ENCODE measurements at regions not wholly inside any gene's neighbourhood (a gene's known extent, or its start where the extent isn't known, plus 50 kb on each side); places are given as distances from the start of the nearest gene placed in this dataset.
"Not testable (repeated sequence)": the region's sequence is repeated elsewhere in the genome, so short reads cannot be mapped to it uniquely, and the experiment has no call there.

DNA sequence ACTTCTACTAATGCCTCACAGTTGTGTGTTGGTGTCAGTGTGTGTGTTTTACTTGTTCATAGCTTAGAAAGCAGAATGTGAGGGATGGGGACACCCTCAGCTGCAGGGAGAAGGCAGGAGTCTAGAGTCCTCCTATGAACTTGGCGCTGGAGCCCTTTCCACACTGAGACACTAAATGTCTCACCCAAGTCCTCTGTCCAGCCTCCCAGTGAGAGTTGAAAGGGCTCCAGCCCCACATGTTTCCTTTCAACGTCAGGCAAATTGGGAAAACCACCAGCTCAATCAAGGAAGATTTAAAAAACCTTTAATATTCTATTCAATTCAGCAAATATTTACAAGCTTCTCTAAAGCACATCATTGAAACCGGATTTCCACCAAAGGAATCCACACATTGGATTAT is 167.6 kb upstream of the MSX2 start:
- H3K4me1 ChIP-seq: no peaks in the 10 kb centered on the region
- no peak overlapping the region for H3K4me3 ChIP-seq
- TF ChIP-seq POLR2A (IDR thresholded peaks at IDR 0.05) (no peak), CTCF (IDR thresholded peaks at IDR 0.05) (no peak), POLR2AphosphoS5 (IDR thresholded peaks at IDR 0.05) (no peak), EP300 (IDR thresholded peaks at IDR 0.05) (no peak)
- H3K9me3 ChIP-seq: no peaks in the 10 kb centered on the region
- no peaks in the 10 kb centered on the region for H3K36me3 ChIP-seq
- ATAC-seq: no peak
- 35 to 46% methylated on average over 2 to 3 of the region's 3 CpGs for WGBS, 2 donors (ENCODE audit: low coverage in 1 of 2)
- peaks cover 17% of the 10 kb centered on the region for H3K27me3 ChIP-seq
- no peak overlapping the region for H3K27ac ChIP-seq

- no peak overlapping the region for H3K27ac ChIP-seq
- H3K9me3 ChIP-seq: no peaks in the 10 kb centered on the region
- TF ChIP-seq POLR2AphosphoS5 (IDR thresholded peaks at IDR 0.05): no peak
- 81 to 86% methylated on average over 1 of the region's 1 CpG for WGBS, 2 donors (ENCODE audit: low coverage in 1 of 2)
- H3K27me3 ChIP-seq: peaks cover 17% of the 10 kb centered on the region
- H3K4me1 ChIP-seq: no peaks in the 10 kb centered on the region
- ATAC-seq: no peak
- H3K4me3 ChIP-seq: no peak overlapping the region
- no peaks in the 10 kb centered on the region for H3K36me3 ChIP-seq
Observed at GRCh38 chr5:174558190-174558589, 166.2 kb upstream of the MSX2 start.

GRCh38 chr5:174559141-174559540 is 165.2 kb upstream of the MSX2 start:
- peaks cover 17% of the 10 kb centered on the region for H3K27me3 ChIP-seq
- ATAC-seq: no peak
- 58 to 65% methylated on average over 3 of the region's 3 CpGs for WGBS, 2 donors (ENCODE audit: low coverage in 1 of 2)

DNA sequence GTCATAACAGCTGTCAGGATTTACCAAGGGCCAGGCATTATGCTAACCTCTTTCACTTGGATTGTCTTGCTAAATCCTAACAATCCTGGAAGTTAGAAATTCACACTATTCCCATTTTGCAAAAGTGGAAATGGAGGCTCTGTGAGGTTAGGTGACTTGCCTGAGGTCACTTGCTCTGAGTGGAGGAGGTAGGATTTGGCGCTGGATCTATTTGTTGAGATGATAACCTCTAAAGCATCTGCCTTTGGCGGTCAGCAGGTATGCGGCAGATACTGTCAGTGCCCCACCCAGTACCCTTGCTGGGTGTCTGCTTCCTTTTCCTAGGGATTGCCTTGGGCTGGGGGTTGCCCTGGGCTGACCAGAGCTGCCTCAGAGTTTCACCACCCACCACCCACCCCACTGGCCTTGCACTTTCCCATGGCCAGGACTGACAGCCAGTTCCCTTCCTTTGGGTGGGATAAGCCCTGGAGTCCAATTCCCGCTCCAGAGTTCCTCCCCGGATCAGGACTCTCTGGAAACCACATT is 164.8 kb upstream of the MSX2 start:
- Histone ChIP-seq H3K27me3 (peaks cover 17% of the 10 kb centered on the region), H3K4me3 (no peak overlapping the region), H3K36me3 (no peaks in the 10 kb centered on the region), H3K9me3 (no peaks in the 10 kb centered on the region), H3K4me1 (no peaks in the 10 kb centered on the region), H3K27ac (no peak overlapping the region)
- 70 to 90% methylated on average over 2 of the region's 5 CpGs for WGBS, 2 donors (ENCODE audit: low coverage in 1 of 2)
- no peak for TF ChIP-seq POLR2A (IDR thresholded peaks at IDR 0.05)
- no peak for ATAC-seq

More at GRCh38 chr5:174559141-174559540, 165.2 kb upstream of the MSX2 start:
- Histone ChIP-seq H3K9me3 (no peaks in the 10 kb centered on the region), H3K27ac (no peak overlapping the region), H3K4me3 (no peak overlapping the region), H3K36me3 (no peaks in the 10 kb centered on the region), H3K4me1 (no peaks in the 10 kb centered on the region)
- no peak for TF ChIP-seq POLR2AphosphoS5 (IDR thresholded peaks at IDR 0.05)
- no peak for TF ChIP-seq EP300 (IDR thresholded peaks at IDR 0.05)
- no peak for TF ChIP-seq CTCF (IDR thresholded peaks at IDR 0.05)
- no peak for TF ChIP-seq POLR2A (IDR thresholded peaks at IDR 0.05)

GRCh38 chr5:174560861-174561260 is 163.5 kb upstream of the MSX2 start:
- no peak overlapping the region for H3K4me3 ChIP-seq
- TF ChIP-seq POLR2A (IDR thresholded peaks at IDR 0.05): no peak
- TF ChIP-seq POLR2AphosphoS5 (IDR thresholded peaks at IDR 0.05): no peak
- TF ChIP-seq EP300 (IDR thresholded peaks at IDR 0.05): no peak
- TF ChIP-seq CTCF (IDR thresholded peaks at IDR 0.05): no peak
- H3K27me3 ChIP-seq: peaks cover 17% of the 10 kb centered on the region

DNA sequence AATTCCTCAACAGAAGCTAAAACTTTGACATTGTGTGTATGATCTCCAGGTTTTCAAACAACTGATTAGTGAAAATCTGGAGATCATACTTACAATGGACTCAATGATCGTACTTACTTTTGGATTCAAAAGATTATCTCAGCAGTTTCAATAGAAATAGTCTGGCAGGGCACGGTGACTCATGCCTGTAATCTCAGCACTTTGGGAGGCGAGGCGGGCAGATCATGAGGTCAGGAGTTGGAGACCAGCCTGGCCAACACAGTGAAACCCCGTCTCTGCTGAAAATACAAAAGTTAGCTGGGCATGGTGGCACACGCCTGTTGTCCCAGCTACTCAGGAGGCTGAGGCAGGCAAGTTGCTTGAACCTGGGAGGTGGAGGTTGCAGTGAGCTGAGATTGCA is 161.3 kb upstream of the MSX2 start:
- not testable (repeated sequence) for H3K36me3 ChIP-seq, ATAC-seq, H3K9me3 ChIP-seq, H3K4me1 ChIP-seq, H3K4me3 ChIP-seq, H3K27ac ChIP-seq
- WGBS, 2 donors (ENCODE audit: low coverage in 1 of 2): 46 to 83% methylated on average over 3 to 4 of the region's 6 CpGs
- H3K27me3 ChIP-seq: peaks cover 12% of the 10 kb centered on the region

More at GRCh38 chr5:174560861-174561260, 163.5 kb upstream of the MSX2 start:
- Histone ChIP-seq H3K4me1 (no peaks in the 10 kb centered on the region), H3K9me3 (no peaks in the 10 kb centered on the region), H3K36me3 (no peaks in the 10 kb centered on the region), H3K27ac (no peak overlapping the region)
- no peak for ATAC-seq
- 29 to 81% methylated on average over 1 to 3 of the region's 3 CpGs for WGBS, 2 donors (ENCODE audit: low coverage in 1 of 2)

All from gastroesophageal sphincter (tissue), 4 donors.